ENCODE measurements at regions not wholly inside any gene's neighbourhood (a gene's known extent, or its start where the extent isn't known, plus 50 kb on each side); places are given as distances from the start of the nearest gene placed in this dataset.

GRCh38 chr2:207446653-207447052 lies 83.1 kb upstream of the CREB1 start:
- no peak for TF ChIP-seq GABPA (IDR thresholded peaks at IDR 0.05; ENCODE audit: low read depth)
- TF ChIP-seq REST (IDR thresholded peaks at IDR 0.05; ENCODE audit: insufficient replicate concordance, low read depth), result no peak
- no peak for TF ChIP-seq POLR2AphosphoS5 (IDR thresholded peaks at IDR 0.05; ENCODE audit: low read depth)
- no peak for TF ChIP-seq SPI1 (IDR thresholded peaks at IDR 0.05; ENCODE audit: borderline replicate concordance, low read depth)
- TF ChIP-seq CTCF (IDR thresholded peaks at IDR 0.05; ENCODE audit: insufficient read depth, low read length), result no peak

GRCh38 chr2:207448006-207448405 lies 81.8 kb upstream of the CREB1 start:
- TF ChIP-seq CTCF (IDR thresholded peaks at IDR 0.05; ENCODE audit: insufficient read depth, low read length) (no peak), GABPA (IDR thresholded peaks at IDR 0.05; ENCODE audit: low read depth) (no peak), POLR2AphosphoS5 (IDR thresholded peaks at IDR 0.05; ENCODE audit: low read depth) (no peak), REST (IDR thresholded peaks at IDR 0.05; ENCODE audit: insufficient replicate concordance, low read depth) (no peak), SPI1 (IDR thresholded peaks at IDR 0.05; ENCODE audit: borderline replicate concordance, low read depth) (no peak)
- Histone ChIP-seq H3K27ac (replicated peaks) (no peak overlapping the region), H3K27me3 (ENCODE audit: insufficient read depth, poor library complexity, severe bottlenecking) (no peaks in the 10 kb centered on the region), H3K4me3 (replicated peaks; ENCODE audit: insufficient read depth, low read length) (no peak overlapping the region)
- no peak for DNase-seq (ENCODE audit: low read depth in 1 of 2, low spot score in 1 of 2)

More at GRCh38 chr2:207446653-207447052, 83.1 kb upstream of the CREB1 start:
- H3K27ac ChIP-seq (replicated peaks), result no peak overlapping the region
- H3K27me3 ChIP-seq (ENCODE audit: insufficient read depth, poor library complexity, severe bottlenecking), result no peaks in the 10 kb centered on the region
- DNase-seq (ENCODE audit: low read depth in 1 of 2, low spot score in 1 of 2), result no peak
- no peak overlapping the region for H3K4me3 ChIP-seq (replicated peaks; ENCODE audit: insufficient read depth, low read length)

- Histone ChIP-seq H3K27me3 (ENCODE audit: insufficient read depth, poor library complexity, severe bottlenecking) (no peaks in the 10 kb centered on the region), H3K27ac (replicated peaks) (no peak overlapping the region), H3K4me3 (replicated peaks; ENCODE audit: insufficient read depth, low read length) (no peak overlapping the region)
- DNase-seq (ENCODE audit: low read depth in 1 of 2, low spot score in 1 of 2), result no peak
- TF ChIP-seq POLR2AphosphoS5 (IDR thresholded peaks at IDR 0.05; ENCODE audit: low read depth) (no peak), SPI1 (IDR thresholded peaks at IDR 0.05; ENCODE audit: borderline replicate concordance, low read depth) (no peak), CTCF (IDR thresholded peaks at IDR 0.05; ENCODE audit: insufficient read depth, low read length) (no peak)
Observed at GRCh38 chr2:207449642-207450165, 80.1 kb upstream of the CREB1 start.

- DNase-seq (ENCODE audit: low read depth in 1 of 2, low spot score in 1 of 2), result no peak
- no peak overlapping the region for H3K4me3 ChIP-seq (replicated peaks; ENCODE audit: insufficient read depth, low read length)
- no peaks in the 10 kb centered on the region for H3K27me3 ChIP-seq (ENCODE audit: insufficient read depth, poor library complexity, severe bottlenecking)
- H3K27ac ChIP-seq (replicated peaks), result no peak overlapping the region
- TF ChIP-seq SPI1 (IDR thresholded peaks at IDR 0.05; ENCODE audit: borderline replicate concordance, low read depth) (no peak), CTCF (IDR thresholded peaks at IDR 0.05; ENCODE audit: insufficient read depth, low read length) (no peak), POLR2AphosphoS5 (IDR thresholded peaks at IDR 0.05; ENCODE audit: low read depth) (no peak)
Observed at GRCh38 chr2:207450186-207450585, 79.6 kb upstream of the CREB1 start.

Measured in HL-60 (cell line).